HL-60 (cell line): ENCODE measurements at regions not wholly inside any gene's neighbourhood (a gene's known extent, or its start where the extent isn't known, plus 50 kb on each side); places are given as distances from the start of the nearest gene placed in this dataset.

Experiments used
- DNase-seq, 2 experiments: peaks; one replicate each; pipeline ENCODE4 v3.0.0-alpha.2; 2010 to 2020; ENCODE audit warnings: low read depth in 1 of 2, low spot score in 1 of 2
- H3K27ac ChIP-seq: fragments of 250-450 bp; sonication (Bioruptor Pico); replicated peaks from 2 replicates; pipeline ENCODE4 v1.5.1; 2020; ENCODE audit warnings: mild to moderate bottlenecking, moderate library complexity
- H3K27me3 ChIP-seq: fragments of 250-450 bp; sonication (Bioruptor Pico); 2 replicates; pipeline ENCODE4 v1.5.1; 2021; ENCODE audit warnings: mild to moderate bottlenecking, moderate library complexity; ENCODE audit not compliant: insufficient read depth, poor library complexity, severe bottlenecking
- H3K4me3 ChIP-seq: replicated peaks from 2 replicates; pipeline ENCODE4 v1.5.1; 2011; ENCODE audit warnings: mild to moderate bottlenecking, control low read depth, low read length; ENCODE audit not compliant: insufficient read depth
- CTCF ChIP-seq: IDR thresholded peaks from one replicate; pipeline ENCODE4 v1.5.1; 2011; ENCODE audit warnings: low read length, control low read depth, inconsistent platforms; ENCODE audit not compliant: insufficient read depth
- GABPA ChIP-seq: IDR thresholded peaks from 2 replicates; pipeline ENCODE4 v1.6.1; 2012; ENCODE audit warnings: low read depth
- POLR2AphosphoS5 ChIP-seq: IDR thresholded peaks from 2 replicates; pipeline ENCODE4 v1.6.1; 2012; ENCODE audit warnings: low read depth
- REST ChIP-seq: IDR thresholded peaks from 2 replicates; pipeline ENCODE4 v1.6.1; 2012; ENCODE audit warnings: low read depth; ENCODE audit not compliant: insufficient replicate concordance
- SPI1 ChIP-seq: IDR thresholded peaks from 2 replicates; pipeline ENCODE4 v1.6.1; 2012; ENCODE audit warnings: low read depth, mild to moderate bottlenecking, borderline replicate concordance

DNA sequence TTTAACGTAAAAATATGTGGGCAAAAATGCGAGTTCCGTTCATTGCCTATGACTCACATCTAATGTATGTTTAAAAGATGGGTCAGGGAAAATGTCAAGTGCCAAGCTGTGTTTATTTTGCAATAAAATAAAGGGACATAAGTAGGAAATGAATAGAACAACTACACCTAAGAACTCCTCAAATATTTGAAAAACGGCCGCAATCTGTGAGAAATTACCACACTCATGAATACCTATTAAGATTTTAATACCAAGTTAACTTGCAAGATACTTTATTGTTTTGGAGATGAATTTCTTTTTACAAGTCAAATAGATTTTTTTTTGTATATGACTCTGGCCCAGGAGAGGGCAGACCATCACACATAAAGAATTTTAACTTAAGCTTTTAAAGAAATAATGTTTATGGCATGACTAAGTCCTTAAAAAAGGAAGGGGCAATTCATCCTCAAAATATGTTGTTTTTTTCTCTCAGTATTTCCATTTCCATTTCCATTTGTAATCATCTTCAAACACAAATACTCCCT, 152.7 kb downstream of the SUCNR1 start:
- Histone ChIP-seq H3K27ac (no peak overlapping the region), H3K27me3 (no peaks in the 10 kb centered on the region), H3K4me3 (no peak overlapping the region)
- TF ChIP-seq REST (no peak), SPI1 (peak; percentile 88)
- DNase-seq = no peak

DNA sequence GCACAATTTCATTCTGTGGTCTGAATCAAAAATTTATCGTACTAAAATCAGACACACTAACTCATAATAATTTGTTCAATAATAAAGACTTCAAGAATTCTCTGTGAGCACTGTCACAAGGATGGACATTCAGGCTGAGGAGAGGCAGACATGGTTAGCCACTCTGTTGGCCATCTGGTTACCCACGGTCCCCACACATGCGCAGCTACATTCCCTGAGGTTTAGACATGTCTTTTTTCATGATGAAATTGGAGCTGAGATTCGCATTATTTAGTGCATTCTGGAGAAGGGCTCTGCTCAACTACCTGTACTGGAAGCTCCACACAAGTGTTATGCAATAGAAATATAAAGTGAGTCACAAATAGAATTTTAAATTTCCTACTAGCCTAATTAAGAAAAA, 156.9 kb downstream of the SUCNR1 start:
- H3K27me3 ChIP-seq = no peaks in the 10 kb centered on the region

GRCh38 chr3:152031321-152031720, 157.9 kb downstream of the SUCNR1 start:
- no peak overlapping the region for H3K27ac ChIP-seq
- no peaks in the 10 kb centered on the region for H3K27me3 ChIP-seq
- no peak overlapping the region for H3K4me3 ChIP-seq
- TF ChIP-seq GABPA = no peak
- no peak for TF ChIP-seq POLR2AphosphoS5
- no peak for TF ChIP-seq REST
- TF ChIP-seq CTCF = no peak
- no peak for TF ChIP-seq SPI1
- no peak for DNase-seq

More for the DNA sequence above, 156.9 kb downstream of the SUCNR1 start:
- TF ChIP-seq REST (no peak), POLR2AphosphoS5 (no peak), SPI1 (no peak), CTCF (no peak), GABPA (no peak)
- DNase-seq = no peak
- H3K4me3 ChIP-seq = no peak overlapping the region
- H3K27ac ChIP-seq = no peak overlapping the region

GRCh38 chr3:152037297-152037696, 163.9 kb downstream of the SUCNR1 start:
- Histone ChIP-seq H3K27me3 (no peaks in the 10 kb centered on the region), H3K4me3 (no peak overlapping the region), H3K27ac (no peak overlapping the region)
- no peak for TF ChIP-seq POLR2AphosphoS5
- no peak for TF ChIP-seq REST
- no peak for TF ChIP-seq CTCF
- no peak for DNase-seq
